ENCODE measurements at regions not wholly inside any gene's neighbourhood (a gene's known extent, or its start where the extent isn't known, plus 50 kb on each side); places are given as distances from the start of the nearest gene placed in this dataset.

GRCh38 chr2:14760169-14760568 lies 127.7 kb downstream of the LRATD1 start:
- Histone ChIP-seq H3K36me3 (ENCODE audit: control insufficient read depth, low read length) (no peaks in the 10 kb centered on the region), H3K4me1 (ENCODE audit: control insufficient read depth, low read length) (no peaks in the 10 kb centered on the region), H3K27me3 (ENCODE audit: control insufficient read depth, low read length) (no peaks in the 10 kb centered on the region), H3K9me2 (replicated peaks; ENCODE audit: control insufficient read depth, low read length) (no peaks in the 10 kb centered on the region), H4K20me1 (ENCODE audit: control insufficient read depth, insufficient read depth, low read depth, low read length) (no peaks in the 10 kb centered on the region), H3K79me2 (ENCODE audit: control insufficient read depth, low read length) (no peaks in the 10 kb centered on the region), H3F3A (ENCODE audit: control insufficient read depth, insufficient read depth) (no peaks in the 10 kb centered on the region), H3K9me3 (ENCODE audit: control insufficient read depth, insufficient read depth, low read length) (no peaks in the 10 kb centered on the region), H3K4me3 (ENCODE audit: low read length) (no peak overlapping the region), H3K27ac (ENCODE audit: low read depth, low read length) (no peak overlapping the region), H3K4me2 (ENCODE audit: low read length) (no peak overlapping the region)
- no peak for TF ChIP-seq CTCF (IDR thresholded peaks at IDR 0.05; ENCODE audit: low read depth, low read length, poor library complexity, severe bottlenecking)
- TF ChIP-seq EZH2phosphoT487 (IDR thresholded peaks at IDR 0.05; ENCODE audit: borderline replicate concordance, low read length): no peak

- Histone ChIP-seq H4K20me1 (ENCODE audit: control insufficient read depth, insufficient read depth, low read depth, low read length) (no peaks in the 10 kb centered on the region), H3K9me3 (ENCODE audit: control insufficient read depth, insufficient read depth, low read length) (no peaks in the 10 kb centered on the region), H3F3A (ENCODE audit: control insufficient read depth, insufficient read depth) (no peaks in the 10 kb centered on the region), H3K4me2 (ENCODE audit: low read length) (no peak overlapping the region), H3K4me1 (ENCODE audit: control insufficient read depth, low read length) (no peaks in the 10 kb centered on the region), H3K9me2 (replicated peaks; ENCODE audit: control insufficient read depth, low read length) (no peaks in the 10 kb centered on the region), H3K4me3 (ENCODE audit: low read length) (no peak overlapping the region), H3K36me3 (ENCODE audit: control insufficient read depth, low read length) (no peaks in the 10 kb centered on the region), H3K79me2 (ENCODE audit: control insufficient read depth, low read length) (no peaks in the 10 kb centered on the region), H3K27ac (ENCODE audit: low read depth, low read length) (no peak overlapping the region), H3K27me3 (ENCODE audit: control insufficient read depth, low read length) (no peaks in the 10 kb centered on the region)
- TF ChIP-seq CTCF (IDR thresholded peaks at IDR 0.05; ENCODE audit: low read depth, low read length, poor library complexity, severe bottlenecking) (no peak), EZH2phosphoT487 (IDR thresholded peaks at IDR 0.05; ENCODE audit: borderline replicate concordance, low read length) (no peak)
These were observed 128.6 kb downstream of the LRATD1 start for GRCh38 chr2:14761118-14761517.

- H3K27ac ChIP-seq (ENCODE audit: low read depth, low read length): no peak overlapping the region
These were observed 141.2 kb downstream of the LRATD1 start for GRCh38 chr2:14773696-14774095.

More at GRCh38 chr2:14773696-14774095, 141.2 kb downstream of the LRATD1 start:
- Histone ChIP-seq H3K79me2 (ENCODE audit: control insufficient read depth, low read length) (no peaks in the 10 kb centered on the region), H3K27me3 (ENCODE audit: control insufficient read depth, low read length) (no peaks in the 10 kb centered on the region), H3K4me1 (ENCODE audit: control insufficient read depth, low read length) (no peaks in the 10 kb centered on the region), H3F3A (ENCODE audit: control insufficient read depth, insufficient read depth) (no peaks in the 10 kb centered on the region), H3K36me3 (ENCODE audit: control insufficient read depth, low read length) (no peaks in the 10 kb centered on the region), H4K20me1 (ENCODE audit: control insufficient read depth, insufficient read depth, low read depth, low read length) (no peaks in the 10 kb centered on the region), H3K4me3 (ENCODE audit: low read length) (no peak overlapping the region), H3K4me2 (ENCODE audit: low read length) (no peak overlapping the region), H3K9me2 (replicated peaks; ENCODE audit: control insufficient read depth, low read length) (no peaks in the 10 kb centered on the region), H3K9me3 (ENCODE audit: control insufficient read depth, insufficient read depth, low read length) (no peaks in the 10 kb centered on the region)
- TF ChIP-seq CTCF (IDR thresholded peaks at IDR 0.05; ENCODE audit: low read depth, low read length, poor library complexity, severe bottlenecking) (no peak), EZH2phosphoT487 (IDR thresholded peaks at IDR 0.05; ENCODE audit: borderline replicate concordance, low read length) (no peak)

Data from DOHH2 (cell line).